GM23248 (cell line): ENCODE measurements at regions not wholly inside any gene's neighbourhood (a gene's known extent, or its start where the extent isn't known, plus 50 kb on each side); places are given as distances from the start of the nearest gene placed in this dataset.

Experiments used
- EZH2 ChIP-seq: fragments of 200-600 bp; sonication (generic); IDR thresholded peaks from 2 replicates; pipeline ENCODE4 v1.6.1; 2018; ENCODE audit warnings: antibody characterized with exemption, mild to moderate bottlenecking; ENCODE audit not compliant: insufficient read depth, poor library complexity, severe bottlenecking
- EZH2phosphoT487 ChIP-seq: fragments of 200-600 bp; sonication (generic); IDR thresholded peaks from 2 replicates; pipeline ENCODE4 v1.6.1; 2018; ENCODE audit warnings: antibody characterized with exemption, moderate library complexity, mild to moderate bottlenecking, low read depth; ENCODE audit not compliant: insufficient read depth

DNA sequence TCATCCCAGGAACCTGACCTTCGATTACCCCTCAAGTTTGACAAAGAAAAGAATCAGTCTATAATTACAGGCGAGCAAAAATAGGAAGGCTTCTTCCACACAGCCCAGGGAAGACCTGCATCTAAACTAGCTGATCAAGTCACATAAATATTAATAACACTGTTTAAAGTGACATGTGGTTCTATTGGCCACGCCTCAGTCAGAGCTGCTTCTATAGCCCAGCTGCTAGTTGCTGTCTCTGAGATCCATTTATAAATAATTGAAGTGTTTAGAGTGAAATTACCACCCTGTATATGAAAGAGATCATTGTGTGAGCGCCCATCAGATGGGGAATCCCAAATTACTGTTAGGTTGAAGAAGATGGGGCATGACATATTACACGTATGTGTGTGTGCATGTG lies 426.0 kb downstream of the CDH2 start:
- TF ChIP-seq EZH2phosphoT487 = no peak
- no peak for TF ChIP-seq EZH2
